ENCODE measurements at regions not wholly inside any gene's neighbourhood (a gene's known extent, or its start where the extent isn't known, plus 50 kb on each side); places are given as distances from the start of the nearest gene placed in this dataset.
A peak's percentile ranks its signal among the peaks of the same experiment; 100 is the strongest.

- no peak for DNase-seq
Measured at GRCh38 chr4:36394352-36394903, 113.0 kb downstream of the DTHD1 start.

GRCh38 chr4:36399762-36400353 lies 118.4 kb downstream of the DTHD1 start:
- DNase-seq, result no peak

- DNase-seq, result no peak
Measured at GRCh38 chr4:36402008-36402758, 120.8 kb downstream of the DTHD1 start.

GRCh38 chr4:36411338-36411737 lies 129.9 kb downstream of the DTHD1 start:
- DNase-seq, result no peak

- DNase-seq, result peak; percentile 10
Measured at GRCh38 chr4:36414248-36414647, 132.8 kb downstream of the DTHD1 start.

GRCh38 chr4:36417146-36417545 lies 135.7 kb downstream of the DTHD1 start:
- no peak for DNase-seq

GRCh38 chr4:36420111-36420679 lies 138.8 kb downstream of the DTHD1 start:
- no peak for DNase-seq

- DNase-seq, result no peak
Measured at GRCh38 chr4:36422607-36423006, 141.2 kb downstream of the DTHD1 start.

GRCh38 chr4:36426741-36427140 lies 145.3 kb downstream of the DTHD1 start:
- DNase-seq, result no peak

- no peak for DNase-seq
Measured at GRCh38 chr4:36427696-36428095, 146.3 kb downstream of the DTHD1 start.

- DNase-seq, result no peak
Measured at GRCh38 chr4:36432586-36432985, 151.2 kb downstream of the DTHD1 start.

GRCh38 chr4:36439556-36439955 lies 158.1 kb downstream of the DTHD1 start:
- no peak for DNase-seq

- DNase-seq, result no peak
Measured at GRCh38 chr4:36445480-36445879, 164.1 kb downstream of the DTHD1 start.

GRCh38 chr4:36446275-36446674 lies 164.9 kb downstream of the DTHD1 start:
- no peak for DNase-seq

GRCh38 chr4:36461344-36461743 lies 179.9 kb downstream of the DTHD1 start:
- no peak for DNase-seq

GRCh38 chr4:36467670-36468069 lies 186.3 kb downstream of the DTHD1 start:
- no peak for DNase-seq

GRCh38 chr4:36471903-36472302 lies 190.5 kb downstream of the DTHD1 start:
- no peak for DNase-seq

- no peak for DNase-seq
Measured at GRCh38 chr4:36476135-36476534, 194.7 kb downstream of the DTHD1 start.

GRCh38 chr4:36477861-36478260 lies 196.4 kb downstream of the DTHD1 start:
- DNase-seq, result no peak

GRCh38 chr4:36485885-36486284 lies 204.5 kb downstream of the DTHD1 start:
- DNase-seq, result no peak

GRCh38 chr4:36489798-36490197 lies 208.4 kb downstream of the DTHD1 start:
- no peak for DNase-seq

GRCh38 chr4:36492041-36492440 lies 210.6 kb downstream of the DTHD1 start:
- no peak for DNase-seq

GRCh38 chr4:36492590-36492989 lies 211.2 kb downstream of the DTHD1 start:
- DNase-seq, result no peak

- no peak for DNase-seq
Measured at GRCh38 chr4:36493251-36493650, 211.8 kb downstream of the DTHD1 start.

All from NCI-H345 (cell line).